ENCODE measurements at regions not wholly inside any gene's neighbourhood (a gene's known extent, or its start where the extent isn't known, plus 50 kb on each side); places are given as distances from the start of the nearest gene placed in this dataset.

DNA sequence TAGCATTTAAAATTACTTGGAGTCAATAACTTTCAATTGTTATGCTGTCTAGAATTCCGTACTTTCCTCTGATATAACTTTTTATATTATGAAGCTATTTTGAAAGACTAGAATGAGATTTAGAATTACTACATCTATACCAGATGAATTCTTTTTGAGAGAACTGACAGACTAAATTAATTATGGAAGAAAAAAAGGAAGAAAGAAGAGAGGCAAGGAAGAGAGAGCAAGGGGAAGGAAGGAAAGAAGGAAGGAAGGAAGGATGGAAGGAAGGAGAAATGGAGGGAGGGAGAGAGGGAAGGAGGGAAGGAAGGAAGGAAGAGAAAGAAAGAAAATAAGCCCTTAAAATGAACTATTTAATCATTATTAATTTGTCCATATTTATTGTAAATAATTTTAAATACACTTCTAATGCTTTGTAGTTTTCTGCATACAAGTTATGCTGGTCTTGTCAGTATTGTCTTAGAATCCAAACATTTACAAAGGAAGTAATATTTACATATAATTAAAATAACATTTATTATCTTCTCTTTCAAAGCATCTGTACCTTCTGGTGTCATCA, 280.4 kb upstream of the HSF2 start:
- Histone ChIP-seq H3K79me2 (ENCODE audit: low read depth) (no peaks in the 10 kb centered on the region), H3K27ac (no peak overlapping the region), H3K4me1 (no peaks in the 10 kb centered on the region), H4K20me1 (ENCODE audit: low read depth) (no peaks in the 10 kb centered on the region), H3K4me3 (no peak overlapping the region), H2AFZ (replicated peaks) (no peak overlapping the region), H3K9me3 (ENCODE audit: low read depth) (no peaks in the 10 kb centered on the region), H3F3A (ENCODE audit: low read depth) (no peaks in the 10 kb centered on the region), H3K27me3 (no peaks in the 10 kb centered on the region), H3K36me3 (no peaks in the 10 kb centered on the region), H3K4me2 (no peak overlapping the region), H3K9ac (no peak overlapping the region)
- no peaks in the 10 kb centered on the region for H3K9me3 Mint-ChIP-seq
- TF ChIP-seq, protein P1, sequence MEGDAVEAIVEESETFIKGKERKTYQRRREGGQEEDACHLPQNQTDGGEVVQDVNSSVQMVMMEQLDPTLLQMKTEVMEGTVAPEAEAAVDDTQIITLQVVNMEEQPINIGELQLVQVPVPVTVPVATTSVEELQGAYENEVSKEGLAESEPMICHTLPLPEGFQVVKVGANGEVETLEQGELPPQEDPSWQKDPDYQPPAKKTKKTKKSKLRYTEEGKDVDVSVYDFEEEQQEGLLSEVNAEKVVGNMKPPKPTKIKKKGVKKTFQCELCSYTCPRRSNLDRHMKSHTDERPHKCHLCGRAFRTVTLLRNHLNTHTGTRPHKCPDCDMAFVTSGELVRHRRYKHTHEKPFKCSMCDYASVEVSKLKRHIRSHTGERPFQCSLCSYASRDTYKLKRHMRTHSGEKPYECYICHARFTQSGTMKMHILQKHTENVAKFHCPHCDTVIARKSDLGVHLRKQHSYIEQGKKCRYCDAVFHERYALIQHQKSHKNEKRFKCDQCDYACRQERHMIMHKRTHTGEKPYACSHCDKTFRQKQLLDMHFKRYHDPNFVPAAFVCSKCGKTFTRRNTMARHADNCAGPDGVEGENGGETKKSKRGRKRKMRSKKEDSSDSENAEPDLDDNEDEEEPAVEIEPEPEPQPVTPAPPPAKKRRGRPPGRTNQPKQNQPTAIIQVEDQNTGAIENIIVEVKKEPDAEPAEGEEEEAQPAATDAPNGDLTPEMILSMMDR (IDR thresholded peaks at IDR 0.05) = no peak
- no peak for TF ChIP-seq EZH2 (IDR thresholded peaks at IDR 0.05)
- TF ChIP-seq EZH2phosphoT487 (IDR thresholded peaks at IDR 0.05) = no peak
- H3K27ac Mint-ChIP-seq = no peak overlapping the region
- no peaks in the 10 kb centered on the region for H3K27me3 Mint-ChIP-seq (ENCODE audit: insufficient read depth, low read depth)
- H3K36me3 Mint-ChIP-seq = no peaks in the 10 kb centered on the region
- H3K4me3 Mint-ChIP-seq = no peak overlapping the region
- no peaks in the 10 kb centered on the region for H3K4me1 Mint-ChIP-seq
- DNase-seq (ENCODE audit: low spot score) = no peak

DNA sequence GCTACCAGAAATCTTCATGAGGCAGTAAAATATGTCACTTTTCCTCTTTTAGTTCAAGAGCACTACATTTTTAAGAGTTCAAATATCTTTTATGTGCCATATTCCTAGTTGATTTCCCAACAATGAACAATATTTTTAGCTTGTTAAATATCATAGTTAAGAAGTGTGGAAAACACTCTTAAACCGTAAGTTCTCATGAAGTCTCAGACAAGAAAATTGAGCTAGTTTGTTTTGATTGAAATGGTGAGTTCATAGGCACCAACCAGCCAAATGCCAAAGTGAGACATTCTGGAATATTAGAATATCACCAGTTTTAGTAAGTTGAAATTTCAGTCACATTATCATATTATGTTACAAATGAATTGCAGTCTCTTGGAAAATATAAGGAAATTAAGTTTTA, 277.2 kb upstream of the HSF2 start:
- H4K20me1 ChIP-seq (ENCODE audit: low read depth) = no peaks in the 10 kb centered on the region
- no peaks in the 10 kb centered on the region for H3F3A ChIP-seq (ENCODE audit: low read depth)
- no peak overlapping the region for H2AFZ ChIP-seq (replicated peaks)
- no peaks in the 10 kb centered on the region for H3K9me3 ChIP-seq (ENCODE audit: low read depth)
- Mint-ChIP-seq H3K4me3 (no peak overlapping the region), H3K27ac (no peak overlapping the region), H3K36me3 (no peaks in the 10 kb centered on the region), H3K9me3 (no peaks in the 10 kb centered on the region), H3K4me1 (no peaks in the 10 kb centered on the region), H3K27me3 (ENCODE audit: insufficient read depth, low read depth) (no peaks in the 10 kb centered on the region)
- H3K27me3 ChIP-seq = no peaks in the 10 kb centered on the region
- H3K79me2 ChIP-seq (ENCODE audit: low read depth) = no peaks in the 10 kb centered on the region
- H3K4me1 ChIP-seq = no peaks in the 10 kb centered on the region
- TF ChIP-seq EZH2 (IDR thresholded peaks at IDR 0.05) = no peak
- no peak for TF ChIP-seq EZH2phosphoT487 (IDR thresholded peaks at IDR 0.05)
- TF ChIP-seq, protein P1 (IDR thresholded peaks at IDR 0.05) = no peak
- no peak overlapping the region for H3K27ac ChIP-seq
- H3K36me3 ChIP-seq = no peaks in the 10 kb centered on the region
- H3K4me3 ChIP-seq = no peak overlapping the region
- H3K4me2 ChIP-seq = no peak overlapping the region
- H3K9ac ChIP-seq = no peak overlapping the region
- DNase-seq (ENCODE audit: low spot score) = no peak

DNA sequence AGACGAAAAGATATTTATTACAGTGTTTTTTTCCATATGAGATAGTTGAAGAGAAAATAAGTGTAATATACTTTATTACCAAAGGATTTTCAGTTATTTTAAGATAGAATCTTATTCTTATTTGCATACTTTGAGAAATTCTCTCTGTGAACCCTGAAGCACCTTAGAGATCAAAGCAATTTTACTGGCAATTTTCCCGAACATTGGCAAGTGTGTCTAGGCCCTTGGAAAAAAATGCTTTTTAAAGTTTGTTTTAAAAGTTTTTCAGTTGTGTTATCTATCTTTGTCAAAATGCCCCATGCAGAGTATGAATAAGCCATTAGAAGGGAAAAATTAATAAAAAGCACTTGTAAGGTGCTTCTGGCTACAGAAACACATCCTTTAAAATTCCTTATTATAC, 276.8 kb upstream of the HSF2 start:
- Mint-ChIP-seq H3K27me3 (ENCODE audit: insufficient read depth, low read depth) (no peaks in the 10 kb centered on the region), H3K36me3 (no peaks in the 10 kb centered on the region), H3K4me1 (no peaks in the 10 kb centered on the region), H3K4me3 (no peak overlapping the region), H3K27ac (no peak overlapping the region), H3K9me3 (no peaks in the 10 kb centered on the region)
- H3K36me3 ChIP-seq = no peaks in the 10 kb centered on the region
- H2AFZ ChIP-seq (replicated peaks) = no peak overlapping the region
- no peaks in the 10 kb centered on the region for H3F3A ChIP-seq (ENCODE audit: low read depth)
- H3K4me1 ChIP-seq = no peaks in the 10 kb centered on the region
- H4K20me1 ChIP-seq (ENCODE audit: low read depth) = no peaks in the 10 kb centered on the region
- no peak overlapping the region for H3K9ac ChIP-seq
- no peaks in the 10 kb centered on the region for H3K79me2 ChIP-seq (ENCODE audit: low read depth)
- H3K27me3 ChIP-seq = no peaks in the 10 kb centered on the region
- H3K4me3 ChIP-seq = no peak overlapping the region
- no peaks in the 10 kb centered on the region for H3K9me3 ChIP-seq (ENCODE audit: low read depth)
- TF ChIP-seq, protein P1 (IDR thresholded peaks at IDR 0.05) = no peak
- TF ChIP-seq EZH2phosphoT487 (IDR thresholded peaks at IDR 0.05) = no peak
- TF ChIP-seq EZH2 (IDR thresholded peaks at IDR 0.05) = no peak
- no peak for DNase-seq (ENCODE audit: low spot score)
- H3K4me2 ChIP-seq = no peak overlapping the region
- no peak overlapping the region for H3K27ac ChIP-seq

Measured in neural progenitor cell (in vitro differentiated cells).